GM12874 (cell line): ENCODE measurements at regions not wholly inside any gene's neighbourhood (a gene's known extent, or its start where the extent isn't known, plus 50 kb on each side); places are given as distances from the start of the nearest gene placed in this dataset.

Source experiments
- CTCF ChIP-seq: IDR thresholded peaks from 2 replicates; pipeline ENCODE4 v1.5.1; 2011; ENCODE audit warnings: low read depth, mild to moderate bottlenecking, control low read depth, low read length, moderate library complexity; ENCODE audit not compliant: insufficient read depth

- TF ChIP-seq CTCF: no peak
These were observed 553.7 kb downstream of the PDCD6IP start for GRCh38 chr3:34351882-34352777.

GRCh38 chr3:34352778-34353331, 554.4 kb downstream of the PDCD6IP start:
- no peak for TF ChIP-seq CTCF

GRCh38 chr3:34357461-34357860, 559.0 kb downstream of the PDCD6IP start:
- no peak for TF ChIP-seq CTCF

GRCh38 chr3:34359064-34359463, 560.6 kb downstream of the PDCD6IP start:
- no peak for TF ChIP-seq CTCF

- no peak for TF ChIP-seq CTCF
These were observed 562.3 kb downstream of the PDCD6IP start for GRCh38 chr3:34360713-34361112.

GRCh38 chr3:34361921-34362320, 563.5 kb downstream of the PDCD6IP start:
- no peak for TF ChIP-seq CTCF

- TF ChIP-seq CTCF: no peak
These were observed 564.5 kb downstream of the PDCD6IP start for GRCh38 chr3:34362910-34363309.
